ENCODE measurements at regions not wholly inside any gene's neighbourhood (a gene's known extent, or its start where the extent isn't known, plus 50 kb on each side); places are given as distances from the start of the nearest gene placed in this dataset.
A peak's percentile ranks its signal among the peaks of the same experiment; 100 is the strongest.

GRCh38 chr15:87805117-87805820 is 451.3 kb downstream of the NTRK3 start:
- DNase-seq, result no peak

- DNase-seq, result no peak
Measured at GRCh38 chr15:87804451-87804850, 452.1 kb downstream of the NTRK3 start.

DNA sequence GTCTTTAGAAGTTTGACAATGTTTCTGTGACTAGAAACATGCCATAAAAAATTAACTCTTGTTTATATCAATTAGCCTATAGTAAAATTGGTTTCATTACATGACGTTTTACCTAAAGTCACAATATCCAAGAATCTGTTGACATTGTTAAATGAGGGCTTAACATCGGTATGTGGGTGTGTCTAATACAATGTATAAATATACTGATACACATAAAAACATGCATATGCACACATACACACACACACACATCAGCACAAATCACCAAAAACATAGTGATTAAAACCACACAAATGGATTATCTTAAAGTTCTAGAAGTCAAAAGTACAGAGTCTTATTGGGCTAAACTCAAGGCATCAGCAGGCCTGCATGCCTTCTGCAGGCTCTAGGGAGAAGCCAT is 456.7 kb downstream of the NTRK3 start:
- no peak for DNase-seq

DNA sequence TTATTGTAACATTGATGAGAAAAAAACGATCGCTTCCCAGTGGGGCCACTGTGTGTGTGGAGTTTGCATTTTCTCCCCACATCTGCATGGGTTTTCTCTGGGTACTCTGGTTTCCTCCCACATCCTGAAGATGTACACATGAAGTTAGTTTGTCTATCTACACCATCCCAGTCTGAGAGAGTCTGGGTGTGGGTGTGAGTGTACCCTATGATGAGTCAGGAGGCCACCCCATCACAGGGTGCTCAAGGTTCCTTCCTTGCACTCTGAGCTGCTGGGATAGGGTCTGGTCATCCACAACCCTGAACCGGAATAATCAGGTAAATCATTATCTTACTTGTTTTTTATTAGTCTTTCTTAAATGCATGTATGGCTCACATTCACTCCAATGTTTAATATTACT is 457.1 kb downstream of the NTRK3 start:
- no peak for DNase-seq

DNA sequence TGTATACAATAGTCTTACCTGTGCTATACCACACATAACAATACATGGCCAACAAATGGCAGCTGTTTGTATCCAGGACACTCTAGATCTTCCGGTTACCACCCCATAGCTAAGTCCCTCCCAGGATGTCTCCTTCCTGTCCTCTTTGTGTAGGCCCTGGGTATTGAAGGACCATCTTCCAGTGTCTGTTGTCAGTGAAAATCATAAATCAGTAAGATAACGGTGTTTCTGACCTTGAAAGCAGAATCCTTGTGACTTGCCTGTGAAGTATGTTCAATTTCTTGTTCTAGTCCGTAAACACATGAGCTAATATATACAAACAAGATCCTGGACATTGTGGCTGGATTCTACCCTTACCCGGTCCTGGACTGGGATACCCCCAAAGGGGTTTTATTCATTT is 462.8 kb downstream of the NTRK3 start:
- no peak for DNase-seq

- DNase-seq, result no peak
Measured at GRCh38 chr15:87792250-87793040, 464.1 kb downstream of the NTRK3 start.

DNA sequence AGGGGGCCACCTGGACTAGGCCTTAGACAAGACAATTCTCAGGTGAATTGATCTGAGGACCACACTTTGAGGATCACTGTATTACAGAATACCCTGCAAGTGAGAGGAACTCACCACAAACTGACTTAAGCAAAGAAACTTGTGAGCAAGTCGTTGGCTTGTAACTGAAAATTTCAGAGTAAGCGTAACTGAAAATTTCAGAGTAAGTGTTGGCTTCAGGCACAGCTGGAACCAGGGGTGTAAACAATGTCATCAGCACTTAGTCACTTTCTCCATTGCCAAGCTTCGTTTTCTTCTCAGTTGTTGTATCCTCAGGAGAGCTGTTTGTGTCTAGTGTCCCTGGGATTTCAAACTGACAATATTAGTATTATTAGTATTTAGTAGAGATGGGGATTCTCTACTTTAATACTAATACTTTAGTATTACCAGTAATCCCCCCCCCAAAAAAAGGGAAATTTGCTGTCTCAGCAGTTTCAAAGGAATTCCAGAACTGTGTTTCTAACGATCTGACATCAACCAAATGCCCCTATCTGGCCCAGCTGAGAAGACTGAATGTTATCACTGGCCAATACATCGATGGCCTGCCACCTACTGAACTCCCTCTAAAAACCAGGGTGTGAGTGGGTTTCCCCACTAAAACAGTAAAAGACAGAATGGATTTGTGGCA is 474.4 kb downstream of the NTRK3 start:
- no peak for DNase-seq

GRCh38 chr15:87779746-87780145 is 476.8 kb downstream of the NTRK3 start:
- DNase-seq, result no peak

GRCh38 chr15:87778358-87778757 is 478.2 kb downstream of the NTRK3 start:
- no peak for DNase-seq

DNA sequence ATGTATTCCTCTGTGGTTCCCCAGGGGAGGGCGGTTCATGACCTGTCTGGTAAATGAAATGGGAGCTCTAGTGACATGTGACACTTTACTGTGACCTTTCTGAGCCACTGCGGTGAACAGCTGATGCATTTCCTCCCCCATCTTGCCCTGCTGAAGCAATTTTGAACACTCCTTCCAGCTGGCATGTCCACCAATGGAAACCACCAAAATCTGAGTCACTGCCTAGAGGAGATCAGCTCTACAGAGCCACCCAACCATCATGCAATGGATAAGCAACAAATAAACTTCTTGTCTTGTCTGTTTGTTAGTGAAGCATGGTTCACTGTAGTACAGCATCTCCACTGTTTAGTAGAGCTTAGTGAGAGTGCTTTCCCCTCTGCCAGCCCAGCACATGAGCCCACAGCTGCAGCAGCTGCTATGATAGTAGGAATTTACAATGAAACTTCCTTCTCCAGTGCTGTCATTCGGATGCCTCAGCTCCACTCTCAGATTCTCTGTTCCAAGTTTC is 479.4 kb downstream of the NTRK3 start:
- DNase-seq, result no peak

GRCh38 chr15:87767516-87767915 is 489.0 kb downstream of the NTRK3 start:
- no peak for DNase-seq

- DNase-seq, result no peak
Measured at GRCh38 chr15:87764461-87765240, 491.9 kb downstream of the NTRK3 start.

DNA sequence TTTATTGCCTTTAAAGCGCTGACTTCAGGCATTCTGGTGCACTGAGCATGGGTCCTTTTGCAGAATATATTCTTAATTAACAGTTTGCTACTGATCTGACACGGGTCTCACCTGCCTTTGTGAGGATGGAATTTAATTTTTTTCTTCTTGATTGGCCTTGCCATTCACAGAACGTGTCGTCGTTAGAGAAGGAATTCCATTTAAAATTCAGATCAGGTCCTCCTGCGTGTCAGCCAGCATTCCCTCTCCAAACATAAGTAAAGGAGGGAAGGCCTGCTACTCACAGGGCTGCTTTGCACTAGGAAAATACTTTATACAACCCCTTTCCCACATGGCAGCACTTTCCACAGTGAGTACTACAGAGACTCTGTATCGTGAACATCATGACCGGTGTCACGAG is 492.7 kb downstream of the NTRK3 start:
- no peak for DNase-seq

DNA sequence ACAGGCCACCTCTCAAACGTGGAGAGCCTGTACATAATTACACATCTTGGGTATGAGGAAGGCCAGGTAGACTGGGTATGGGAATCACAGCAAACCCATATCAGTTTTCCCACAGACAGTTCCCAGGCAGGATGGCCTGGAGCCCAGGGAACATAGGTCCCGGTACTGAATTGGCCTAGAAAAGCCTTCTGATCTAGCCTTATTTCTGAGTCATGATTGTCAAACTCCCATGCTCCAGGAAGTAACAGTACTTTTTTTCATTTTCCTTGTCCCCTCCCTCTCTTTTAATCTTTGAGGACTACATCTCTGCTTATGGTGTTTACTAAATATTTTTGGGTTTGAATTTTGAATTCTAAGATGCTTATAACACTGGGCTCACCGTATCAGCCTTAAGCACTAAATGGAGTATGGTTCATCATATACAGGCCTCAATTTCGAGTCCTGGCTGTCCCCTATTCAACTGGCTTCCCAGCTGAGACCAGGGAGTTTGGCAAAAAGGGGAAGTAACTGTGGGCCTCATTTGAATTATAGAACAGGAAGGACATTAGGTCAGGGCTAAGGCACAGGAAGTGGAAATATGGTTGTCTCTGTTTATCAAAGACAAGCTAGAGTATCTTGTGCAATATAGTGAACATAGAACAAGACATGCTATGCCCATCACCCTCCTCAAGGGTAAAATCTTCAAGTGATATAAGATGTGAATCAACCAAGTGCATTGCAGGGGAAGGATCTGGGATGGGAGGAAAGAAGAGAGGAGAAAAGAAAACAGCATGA is 494.6 kb downstream of the NTRK3 start:
- DNase-seq, result peak; percentile 12 to 14

DNA sequence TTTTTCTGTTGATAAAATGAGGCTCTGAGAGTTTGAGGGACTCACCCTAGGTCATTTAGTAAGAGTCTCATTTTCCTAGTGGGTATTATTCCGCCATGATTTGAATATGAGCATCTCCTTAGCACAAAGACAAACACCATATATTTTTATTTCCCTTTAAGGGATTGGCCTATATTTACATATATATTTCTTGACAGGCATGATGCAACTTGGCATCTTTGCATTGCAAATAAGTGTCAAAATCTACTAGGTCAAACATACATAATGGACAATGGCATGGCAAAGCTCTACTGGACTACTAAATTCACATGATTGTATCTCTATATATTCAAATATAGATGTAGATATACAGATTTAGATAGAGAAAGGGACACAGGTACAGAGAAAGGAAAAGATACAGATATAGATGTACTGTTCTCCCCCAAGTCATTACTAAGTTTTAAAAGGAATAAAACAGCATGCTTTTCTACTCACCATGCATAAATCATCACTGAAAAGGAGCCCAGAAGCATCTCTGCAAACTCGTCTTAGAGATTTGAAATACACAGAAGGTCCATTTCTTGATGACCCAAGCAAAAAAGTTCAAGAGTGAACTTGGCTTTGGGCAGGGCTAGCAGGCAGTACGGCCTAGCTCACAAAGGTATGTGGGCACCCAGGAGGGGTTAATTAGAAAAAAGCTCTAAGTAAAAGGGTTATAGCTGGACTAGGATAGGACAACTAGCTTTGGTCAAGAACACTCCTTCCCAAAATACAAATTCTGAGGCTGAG is 495.8 kb downstream of the NTRK3 start:
- no peak for DNase-seq

- DNase-seq, result no peak
Measured at GRCh38 chr15:87758794-87759418, 497.6 kb downstream of the NTRK3 start.

- no peak for DNase-seq
Measured at GRCh38 chr15:87757084-87757483, 499.5 kb downstream of the NTRK3 start.

GRCh38 chr15:87756072-87756471 is 500.5 kb downstream of the NTRK3 start:
- no peak for DNase-seq

DNA sequence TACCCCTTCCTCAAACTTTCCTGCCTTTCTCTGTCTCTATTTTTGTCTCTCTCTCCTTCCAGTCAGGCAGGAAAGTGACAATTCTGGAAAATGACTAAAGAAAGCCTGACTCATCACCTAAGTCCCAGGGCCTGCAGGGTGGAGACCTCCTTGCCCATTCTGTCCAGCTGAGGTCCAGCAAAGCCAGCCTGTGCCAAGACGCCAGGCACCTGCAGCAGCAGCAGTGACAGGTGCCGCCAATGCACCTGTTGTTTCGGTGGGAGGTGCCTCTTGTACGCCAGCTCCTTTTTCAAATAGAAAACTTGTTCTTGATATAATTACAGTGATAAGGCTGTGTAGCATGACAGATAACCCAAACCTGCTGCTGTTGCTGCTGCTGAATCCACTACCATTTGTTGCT is 501.3 kb downstream of the NTRK3 start:
- DNase-seq, result no peak

- no peak for DNase-seq
Measured at GRCh38 chr15:87753539-87753938, 503.0 kb downstream of the NTRK3 start.
